HepG2 (cell line): ENCODE measurements at regions not wholly inside any gene's neighbourhood (a gene's known extent, or its start where the extent isn't known, plus 50 kb on each side); places are given as distances from the start of the nearest gene placed in this dataset.

Source experiments
- ATAC-seq: fragments of 200-7000 bp; cut with Tn5 transposase; 3 replicates; pipeline ENCODE4 v1.9.1; 2020; ENCODE audit warnings: mild to moderate bottlenecking, moderate library complexity
- BruUV-seq: library from RNA; stranded (reverse); fragments of 400-500 nt; replicated peaks from 2 replicates; lab custom pipeline; 2021; lab: Mats Ljungman, UMichigan
- CTCF ChIA-PET: fragments of 300-600 bp; formaldehyde crosslinking; extraction: SDS; loops from one replicate; lab custom pipeline; 2021; ENCODE audit warnings: low total read pairs, inconsistent platforms, low intra/inter-chr PET ratio; lab: Yijun Ruan, JAX
- POLR2A ChIA-PET: fragments of 350-600 bp; sonication (Branson Sonifier 250); formaldehyde crosslinking; loops from one replicate; lab custom pipeline; 2020; ENCODE audit warnings: antibody characterized with exemption, inconsistent platforms; lab: Yijun Ruan, JAX
- DNase-seq: peaks from one replicate; pipeline ENCODE4 v3.0.0-alpha.2; 2015; ENCODE audit warnings: low spot score
- FAIRE-seq: peaks from 3 replicates; lab custom pipeline; 2011; peaks lifted over from hg19 to GRCh38; lab: Jason Lieb, UNC
- H2AFZ ChIP-seq: one replicate; pipeline ENCODE4 v1.6.1; 2011; ENCODE audit warnings: low read length, inconsistent platforms
- H3K27ac ChIP-seq: fragments of 300-600 bp; 3 replicates; pipeline ENCODE4 v1.8.0; 2011; ENCODE audit warnings: mixed run types, mild to moderate bottlenecking, mixed read lengths, low read length, inconsistent platforms; ENCODE audit not compliant: insufficient read depth; ENCODE audit errors: extremely low read length
- H3K27me3 ChIP-seq, 2 experiments: fragments of 200-600 bp in 1 of 2; 2 replicates in 1 of 2; 3 replicates in 1 of 2; pipeline versions ENCODE4 v1.6.0 to v1.8.0; 2011; ENCODE audit warnings: low read length in 2 of 2, mild to moderate bottlenecking in 2 of 2, moderate library complexity in 2 of 2, inconsistent platforms in 1 of 2; ENCODE audit not compliant: insufficient read depth in 2 of 2, control insufficient read depth in 1 of 2
- H3K36me3 ChIP-seq, 2 experiments: fragments of 200-600 bp in 1 of 2; replicated peaks in 1 of 2; 2 replicates in 1 of 2; 3 replicates in 1 of 2; pipeline versions ENCODE4 v1.5.1 to v1.8.0; 2011; ENCODE audit warnings: low read length in 2 of 2, inconsistent platforms in 1 of 2; ENCODE audit not compliant: insufficient read depth in 2 of 2, control insufficient read depth in 1 of 2
- H3K4me1 ChIP-seq: 2 replicates; pipeline ENCODE4 v1.5.1; 2012; ENCODE audit warnings: low read length, inconsistent platforms; ENCODE audit not compliant: insufficient read depth
- H3K4me2 ChIP-seq: 2 replicates; pipeline ENCODE4 v1.6.0; 2011; ENCODE audit warnings: low read depth, low read length, inconsistent platforms
- H3K4me3 ChIP-seq, 3 experiments: fragments of 200-600 bp in 1 of 3; sonication (generic), shearing (Covaris generic) in 1 of 3; replicated peaks in 1 of 3; 2 replicates each; pipeline ENCODE4 v1.5.1; 2011 to 2016; ENCODE audit warnings: low read length in 3 of 3, inconsistent platforms in 2 of 3, low read depth in 2 of 3, mild to moderate bottlenecking in 2 of 3, control low read depth in 1 of 3, mixed read lengths in 1 of 3; ENCODE audit not compliant: insufficient read depth in 1 of 3
- H3K79me2 ChIP-seq: one replicate; pipeline ENCODE4 v1.6.1; 2011; ENCODE audit warnings: low read length, inconsistent platforms; ENCODE audit not compliant: insufficient read depth
- H3K9ac ChIP-seq: 2 replicates; pipeline ENCODE4 v1.6.0; 2011; ENCODE audit warnings: mild to moderate bottlenecking, low read depth, low read length, inconsistent platforms; ENCODE audit not compliant: insufficient read depth
- H3K9me3 ChIP-seq: 2 replicates; pipeline ENCODE4 v1.5.1; 2012; ENCODE audit warnings: mild to moderate bottlenecking, low read length
- H4K20me1 ChIP-seq: 2 replicates; pipeline ENCODE4 v1.6.0; 2011; ENCODE audit warnings: inconsistent platforms, mild to moderate bottlenecking, low read length, moderate library complexity; ENCODE audit not compliant: insufficient read depth
- GFI1 ChIP-seq: sonication (generic); formaldehyde crosslinking; IDR thresholded peaks from 2 replicates; pipeline ENCODE4 v1.5.0; 2020; ENCODE audit warnings: missing genetic modification reagents, mild to moderate bottlenecking, borderline replicate concordance
- HMGA1 ChIP-seq: sonication (generic); formaldehyde crosslinking; conservative IDR thresholded peaks from 2 replicates; pipeline ENCODE4 v1.4.0; 2020; ENCODE audit warnings: missing genetic modification reagents
- SIN3A ChIP-seq: IDR thresholded peaks from 2 replicates; pipeline ENCODE4 v1.6.1; 2011; ENCODE audit warnings: low read depth, mild to moderate bottlenecking, control low read depth, low read length, borderline replicate concordance
- ZFP36L1 ChIP-seq: sonication (generic); formaldehyde crosslinking; IDR thresholded peaks from 2 replicates; pipeline ENCODE4 v1.8.0; 2022; ENCODE audit warnings: mild to moderate bottlenecking, missing genetic modification reagents, moderate library complexity
- ZMYM2 ChIP-seq: sonication (generic); formaldehyde crosslinking; IDR thresholded peaks from 2 replicates; pipeline ENCODE4 v1.8.0; 2022; ENCODE audit warnings: mild to moderate bottlenecking, missing genetic modification reagents
- ZNF354B ChIP-seq: sonication (generic); formaldehyde crosslinking; IDR thresholded peaks from 2 replicates; pipeline ENCODE4 v1.8.0; 2022; ENCODE audit warnings: mild to moderate bottlenecking, missing genetic modification reagents
- ZNF572 ChIP-seq: sonication (generic); formaldehyde crosslinking; IDR thresholded peaks from 2 replicates; pipeline ENCODE4 v1.5.1; 2020; ENCODE audit warnings: mild to moderate bottlenecking, missing genetic modification reagents
- ZNF703 ChIP-seq: sonication (generic); formaldehyde crosslinking; IDR thresholded peaks from 2 replicates; pipeline ENCODE4 v1.5.1; 2020; ENCODE audit warnings: missing genetic modification reagents, mild to moderate bottlenecking, moderate library complexity, borderline replicate concordance
- ZNF781 ChIP-seq: sonication (generic); formaldehyde crosslinking; IDR thresholded peaks from 2 replicates; pipeline ENCODE4 v1.5.1; 2020; ENCODE audit warnings: borderline replicate concordance, mild to moderate bottlenecking, missing genetic modification reagents; ENCODE audit errors: not compliant biosample characterization
- WGBS: methylation state at CpG from one replicate; pipeline ENCODE4 v1.1.6; 2017; ENCODE audit warnings: low lambda C conversion rate; 5-methylcytosine and 5-hydroxymethylcytosine counted together
- in situ Hi-C: cut with HindIII; loops from 2 replicates; pipeline ENCODE4 v1.10.0; 2017; ENCODE audit warnings: low pct_unique_long_range_greater_than_20kb; ENCODE audit not compliant: extremely low pct_ligation_motif_present
- intact Hi-C: fragments of 100-400 bp; cut with micrococcal nuclease; formaldehyde crosslinking; loops from one replicate; pipeline ENCODE4 v1.10.0; 2022; ENCODE audit not compliant: unreplicated experiment
- TF ChIP-seq, protein P1 (sequence below): sonication (generic); formaldehyde crosslinking; IDR thresholded peaks from 2 replicates; pipeline ENCODE4 v1.4.0; 2020; ENCODE audit warnings: mild to moderate bottlenecking, missing genetic modification reagents
- TF ChIP-seq, protein P2 (sequence below): IDR thresholded peaks from 2 replicates; pipeline ENCODE4 v1.6.1; 2016; ENCODE audit warnings: low read depth

DNA sequence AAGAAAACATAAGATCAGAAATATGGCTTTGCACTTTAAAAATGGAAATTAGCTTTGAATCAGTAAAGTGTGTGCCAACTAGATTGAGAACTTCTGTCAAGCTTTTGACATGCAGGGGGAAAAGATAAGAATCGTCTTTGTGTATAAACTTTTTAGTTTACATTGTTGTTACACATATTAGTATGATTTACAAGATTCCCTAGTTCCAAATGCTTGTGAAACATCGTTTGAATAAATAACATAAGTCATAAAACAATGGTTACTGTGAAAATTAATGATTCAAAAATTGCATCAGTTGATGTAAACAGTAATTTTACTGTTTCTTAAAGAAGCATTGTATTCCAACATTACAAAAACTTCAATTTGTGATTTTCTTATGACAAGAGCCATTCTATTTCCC is 207.6 kb upstream of the MTPN start:
- Histone ChIP-seq H3K9ac (no peak overlapping the region), H3K4me3 (no peak overlapping the region), H2AFZ (no peak overlapping the region), H3K4me1 (no peaks in the 10 kb centered on the region), H3K9me3 (no peaks in the 10 kb centered on the region), H3K4me2 (no peak overlapping the region), H3K79me2 (no peaks in the 10 kb centered on the region), H3K27ac (no peak overlapping the region), H3K36me3 (no peaks in the 10 kb centered on the region), H4K20me1 (no peaks in the 10 kb centered on the region), H3K27me3 (no peaks in the 10 kb centered on the region)
- TF ChIP-seq ZMYM2 (CRISPR knock-in tag) (no peak), ZNF354B (no peak), ZNF572 (CRISPR knock-in tag) (no peak), GFI1 (CRISPR knock-in tag) (no peak), ZNF781 (no peak), SIN3A (no peak), ZNF703 (CRISPR knock-in tag) (no peak), HMGA1 (CRISPR knock-in tag) (no peak), ZFP36L1 (no peak)
- TF ChIP-seq, protein P1, sequence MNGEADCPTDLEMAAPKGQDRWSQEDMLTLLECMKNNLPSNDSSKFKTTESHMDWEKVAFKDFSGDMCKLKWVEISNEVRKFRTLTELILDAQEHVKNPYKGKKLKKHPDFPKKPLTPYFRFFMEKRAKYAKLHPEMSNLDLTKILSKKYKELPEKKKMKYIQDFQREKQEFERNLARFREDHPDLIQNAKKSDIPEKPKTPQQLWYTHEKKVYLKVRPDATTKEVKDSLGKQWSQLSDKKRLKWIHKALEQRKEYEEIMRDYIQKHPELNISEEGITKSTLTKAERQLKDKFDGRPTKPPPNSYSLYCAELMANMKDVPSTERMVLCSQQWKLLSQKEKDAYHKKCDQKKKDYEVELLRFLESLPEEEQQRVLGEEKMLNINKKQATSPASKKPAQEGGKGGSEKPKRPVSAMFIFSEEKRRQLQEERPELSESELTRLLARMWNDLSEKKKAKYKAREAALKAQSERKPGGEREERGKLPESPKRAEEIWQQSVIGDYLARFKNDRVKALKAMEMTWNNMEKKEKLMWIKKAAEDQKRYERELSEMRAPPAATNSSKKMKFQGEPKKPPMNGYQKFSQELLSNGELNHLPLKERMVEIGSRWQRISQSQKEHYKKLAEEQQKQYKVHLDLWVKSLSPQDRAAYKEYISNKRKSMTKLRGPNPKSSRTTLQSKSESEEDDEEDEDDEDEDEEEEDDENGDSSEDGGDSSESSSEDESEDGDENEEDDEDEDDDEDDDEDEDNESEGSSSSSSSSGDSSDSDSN = no peak
- TF ChIP-seq, protein P2, sequence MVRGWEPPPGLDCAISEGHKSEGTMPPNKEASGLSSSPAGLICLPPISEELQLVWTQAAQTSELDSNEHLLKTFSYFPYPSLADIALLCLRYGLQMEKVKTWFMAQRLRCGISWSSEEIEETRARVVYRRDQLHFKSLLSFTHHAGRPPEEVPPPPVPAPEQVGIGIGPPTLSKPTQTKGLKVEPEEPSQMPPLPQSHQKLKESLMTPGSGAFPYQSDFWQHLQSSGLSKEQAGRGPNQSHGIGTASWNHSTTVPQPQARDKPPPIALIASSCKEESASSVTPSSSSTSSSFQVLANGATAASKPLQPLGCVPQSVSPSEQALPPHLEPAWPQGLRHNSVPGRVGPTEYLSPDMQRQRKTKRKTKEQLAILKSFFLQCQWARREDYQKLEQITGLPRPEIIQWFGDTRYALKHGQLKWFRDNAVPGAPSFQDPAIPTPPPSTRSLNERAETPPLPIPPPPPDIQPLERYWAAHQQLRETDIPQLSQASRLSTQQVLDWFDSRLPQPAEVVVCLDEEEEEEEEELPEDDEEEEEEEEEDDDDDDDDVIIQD (CRISPR knock-in tag) = no peak
- ATAC-seq (no peak), DNase-seq (no peak), FAIRE-seq (no peak)
- BruUV-seq = no TSS peak
- intact Hi-C loops = no loop called here
- POLR2A ChIA-PET = no interaction called here
- WGBS = 2% methylated on average over 2 of the region's 2 CpGs
- CTCF ChIA-PET = no interaction called here
- in situ Hi-C loops = no loop called here
